ENCODE measurements at regions not wholly inside any gene's neighbourhood (a gene's known extent, or its start where the extent isn't known, plus 50 kb on each side); places are given as distances from the start of the nearest gene placed in this dataset.
A peak's percentile ranks its signal among the peaks of the same experiment; 100 is the strongest.

- peak; percentile 35 for DNase-seq
Observed at GRCh38 chr9:80892703-80893102, 796.6 kb downstream of the TLE1 start.

- no peak for DNase-seq
Observed at GRCh38 chr9:80890124-80890523, 799.2 kb downstream of the TLE1 start.

- DNase-seq: no peak
Observed at GRCh38 chr9:80885894-80886293, 803.5 kb downstream of the TLE1 start.

GRCh38 chr9:80883826-80884579 is 805.3 kb downstream of the TLE1 start:
- DNase-seq: no peak

- DNase-seq: no peak
Observed at GRCh38 chr9:80883426-80883825, 805.9 kb downstream of the TLE1 start.

- no peak for DNase-seq
Observed at GRCh38 chr9:80881940-80882339, 807.4 kb downstream of the TLE1 start.

GRCh38 chr9:80881320-80881719 is 808.0 kb downstream of the TLE1 start:
- DNase-seq: no peak

GRCh38 chr9:80878556-80878955 is 810.8 kb downstream of the TLE1 start:
- no peak for DNase-seq

GRCh38 chr9:80875947-80876346 is 813.4 kb downstream of the TLE1 start:
- DNase-seq: no peak

GRCh38 chr9:80874276-80874675 is 815.1 kb downstream of the TLE1 start:
- DNase-seq: peak; percentile 88

- DNase-seq: peak; percentile 81
Observed at GRCh38 chr9:80873861-80874260, 815.5 kb downstream of the TLE1 start.

GRCh38 chr9:80871596-80871995 is 817.8 kb downstream of the TLE1 start:
- no peak for DNase-seq

GRCh38 chr9:80867731-80868130 is 821.6 kb downstream of the TLE1 start:
- peak; percentile 77 for DNase-seq

GRCh38 chr9:80866576-80867227 is 822.6 kb downstream of the TLE1 start:
- DNase-seq: peak; percentile 34

- DNase-seq: no peak
Observed at GRCh38 chr9:80866121-80866520, 823.2 kb downstream of the TLE1 start.

GRCh38 chr9:80843028-80843427 is 846.3 kb downstream of the TLE1 start:
- peak; percentile 3 for DNase-seq

GRCh38 chr9:80842389-80842788 is 847.0 kb downstream of the TLE1 start:
- DNase-seq: peak; percentile 1

- DNase-seq: no peak
Observed at GRCh38 chr9:80841888-80842287, 847.5 kb downstream of the TLE1 start.

GRCh38 chr9:80839821-80840675 is 849.3 kb downstream of the TLE1 start:
- DNase-seq: peak; percentile 6

GRCh38 chr9:80836013-80836412 is 853.3 kb downstream of the TLE1 start:
- DNase-seq: no peak

GRCh38 chr9:80831751-80832150 is 857.6 kb downstream of the TLE1 start:
- no peak for DNase-seq

GRCh38 chr9:80811656-80812055 is 877.7 kb downstream of the TLE1 start:
- DNase-seq: no peak

- peak; percentile 14 for DNase-seq
Observed at GRCh38 chr9:80811003-80811402, 878.3 kb downstream of the TLE1 start.
